Liver (tissue), 8 donors: ENCODE measurements at regions not wholly inside any gene's neighbourhood (a gene's known extent, or its start where the extent isn't known, plus 50 kb on each side); places are given as distances from the start of the nearest gene placed in this dataset.

ENCODE experiments used
- DNase-seq: peaks from one replicate; pipeline ENCODE4 v3.0.0-alpha.2; 2017; ENCODE audit warnings: low spot score
- H3K27ac ChIP-seq, 2 donors: one replicate each; pipeline ENCODE4 v1.7.0; 2013; ENCODE audit warnings: inconsistent platforms in 2 of 2, low read length in 2 of 2, control low read depth in 1 of 2, low read depth in 1 of 2, mild to moderate bottlenecking in 1 of 2
- H3K27me3 ChIP-seq, 4 donors: one replicate each; pipeline versions ENCODE4 v1.6.1 to v1.7.0; 2013; ENCODE audit warnings: low read length in 3 of 4, inconsistent platforms in 1 of 4, mild to moderate bottlenecking in 1 of 4, moderate library complexity in 1 of 4; ENCODE audit not compliant: control insufficient read depth in 4 of 4, insufficient read depth in 4 of 4
- H3K36me3 ChIP-seq, 4 donors: one replicate each; pipeline versions ENCODE4 v1.6.1 to v1.7.0; 2013; ENCODE audit warnings: low read length in 3 of 4, mild to moderate bottlenecking in 3 of 4, low read depth in 1 of 4, moderate library complexity in 1 of 4; ENCODE audit not compliant: control insufficient read depth in 4 of 4, insufficient read depth in 3 of 4
- H3K4me1 ChIP-seq, 4 donors: one replicate each; pipeline versions ENCODE4 v1.6.1 to v1.7.0; 2013; ENCODE audit warnings: low read length in 3 of 4, mild to moderate bottlenecking in 3 of 4, moderate library complexity in 1 of 4; ENCODE audit not compliant: control insufficient read depth in 4 of 4, insufficient read depth in 4 of 4
- H3K4me3 ChIP-seq, 3 donors: one replicate each; pipeline versions ENCODE4 v1.6.1 to v1.7.0; 2013; ENCODE audit warnings: low read length in 3 of 3, control low read depth in 1 of 3, low read depth in 1 of 3, mild to moderate bottlenecking in 1 of 3
- H3K9ac ChIP-seq, 2 donors: one replicate each; pipeline ENCODE4 v1.7.0; 2013; ENCODE audit warnings: low read length in 2 of 2, mild to moderate bottlenecking in 2 of 2, moderate library complexity in 2 of 2, control low read depth in 1 of 2, low read depth in 1 of 2
- H3K9me3 ChIP-seq, 4 donors: one replicate each; pipeline versions ENCODE4 v1.6.1 to v1.7.0; 2013; ENCODE audit warnings: low read length in 3 of 4; ENCODE audit not compliant: control insufficient read depth in 4 of 4
- ATF3 ChIP-seq: IDR thresholded peaks from 2 replicates; pipeline ENCODE4 v1.6.1; 2016; ENCODE audit warnings: antibody characterized with exemption
- EGR1 ChIP-seq, 2 donors: IDR thresholded peaks; 2 replicates each; pipeline ENCODE4 v1.6.1; 2016 to 2018; ENCODE audit warnings: antibody characterized with exemption in 2 of 2, low read depth in 2 of 2
- FOXA2 ChIP-seq: IDR thresholded peaks from 2 replicates; pipeline ENCODE4 v1.6.1; 2016; ENCODE audit warnings: antibody characterized with exemption
- GABPA ChIP-seq, 2 donors: IDR thresholded peaks in 1 of 2; conservative IDR thresholded peaks in 1 of 2; 2 replicates each; pipeline ENCODE4 v1.6.1; 2016; ENCODE audit warnings: antibody characterized with exemption in 2 of 2, mild to moderate bottlenecking in 1 of 2, moderate library complexity in 1 of 2
- HNF4A ChIP-seq, 2 donors: conservative IDR thresholded peaks; 2 replicates each; pipeline ENCODE4 v1.6.1; 2016; ENCODE audit warnings: antibody characterized with exemption in 2 of 2, mild to moderate bottlenecking in 2 of 2
- HNF4G ChIP-seq: IDR thresholded peaks from 2 replicates; pipeline ENCODE4 v1.6.1; 2016; ENCODE audit warnings: antibody characterized with exemption
- JUND ChIP-seq, 2 donors: IDR thresholded peaks; 2 replicates each; pipeline ENCODE4 v1.6.1; 2016; ENCODE audit warnings: antibody characterized with exemption in 2 of 2
- NR2F2 ChIP-seq: IDR thresholded peaks from 2 replicates; pipeline ENCODE4 v1.6.1; 2016; ENCODE audit warnings: antibody characterized with exemption
- RAD21 ChIP-seq, 2 donors: IDR thresholded peaks; 2 replicates each; pipeline ENCODE4 v1.6.1; 2016; ENCODE audit warnings: antibody characterized with exemption in 2 of 2, mild to moderate bottlenecking in 2 of 2
- REST ChIP-seq: IDR thresholded peaks from 2 replicates; pipeline ENCODE4 v1.6.1; 2016; ENCODE audit warnings: antibody characterized with exemption, mild to moderate bottlenecking
- RXRA ChIP-seq, 2 donors: IDR thresholded peaks; 2 replicates each; pipeline ENCODE4 v1.6.1; 2017 to 2018; ENCODE audit warnings: antibody characterized with exemption in 2 of 2, mild to moderate bottlenecking in 1 of 2
- TAF1 ChIP-seq: conservative IDR thresholded peaks from 2 replicates; pipeline ENCODE4 v1.6.1; 2016; ENCODE audit warnings: antibody characterized with exemption, mild to moderate bottlenecking
- YY1 ChIP-seq: IDR thresholded peaks from 2 replicates; pipeline ENCODE4 v1.6.1; 2016; ENCODE audit warnings: antibody characterized with exemption, mild to moderate bottlenecking
- ZBTB33 ChIP-seq: IDR thresholded peaks from 2 replicates; pipeline ENCODE4 v1.6.1; 2016; ENCODE audit warnings: antibody characterized with exemption
- WGBS: extraction: QIAGEN DNeasy Blood & Tissue Kit; methylation state at CpG from one replicate; pipeline ENCODE4 v1.1.7; 2013; 5-methylcytosine and 5-hydroxymethylcytosine counted together
- TF ChIP-seq, protein P1 (sequence below): IDR thresholded peaks from 2 replicates; pipeline ENCODE4 v1.6.1; 2016; ENCODE audit warnings: antibody characterized with exemption
- TF ChIP-seq, protein P2 (sequence below): fragments of 150-350 bp; IDR thresholded peaks from 2 replicates; pipeline ENCODE4 v1.5.1; 2017; ENCODE audit warnings: improper control_type of control experiment, low read depth, low read length; ENCODE audit not compliant: missing input control
- donor health status: healthy.
- donor health status: healthy.
- donor health status: healthy.
- donor health status: healthy.
- donor health status: healthy.

DNA sequence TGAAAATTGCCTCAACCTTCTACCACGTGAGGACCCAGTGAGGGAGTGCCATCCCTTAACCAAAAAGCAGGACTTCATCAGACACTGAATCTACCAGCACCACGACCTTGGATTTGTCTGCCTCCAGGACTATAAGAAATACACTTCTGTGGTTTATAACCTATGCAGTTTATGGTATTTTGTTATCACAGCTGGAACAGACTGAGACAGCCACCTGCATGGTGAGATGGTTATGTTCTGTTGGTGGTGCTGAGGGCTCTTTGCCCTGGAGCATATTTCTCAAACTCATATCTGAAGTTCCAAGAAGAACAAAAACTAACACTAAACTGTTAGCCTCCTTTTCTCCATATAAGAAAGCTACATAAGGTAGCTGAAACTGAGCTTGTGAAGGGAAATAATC is 69.8 kb upstream of the RGS18 start:
- Histone ChIP-seq H3K27me3 (no peaks in the 10 kb centered on the region), H3K36me3 (no peaks in the 10 kb centered on the region), H3K4me3 (no peak overlapping the region), H3K27ac (no peak overlapping the region), H3K9me3 (no peaks in the 10 kb centered on the region), H3K4me1 (no peaks in the 10 kb centered on the region), H3K9ac (no peak overlapping the region)
- no peak for DNase-seq
- 39% methylated on average over 2 of the region's 2 CpGs for WGBS
- TF ChIP-seq TAF1 (no peak), NR2F2 (no peak), REST (no peak), GABPA (IDR thresholded peaks at IDR 0.05 in 1 of 2, conservative IDR thresholded peaks at IDR 0.05 in 1 of 2) (no peak), ATF3 (no peak), FOXA2 (no peak), JUND (IDR thresholded peaks at IDR 0.05) (no peak), ZBTB33 (no peak)

DNA sequence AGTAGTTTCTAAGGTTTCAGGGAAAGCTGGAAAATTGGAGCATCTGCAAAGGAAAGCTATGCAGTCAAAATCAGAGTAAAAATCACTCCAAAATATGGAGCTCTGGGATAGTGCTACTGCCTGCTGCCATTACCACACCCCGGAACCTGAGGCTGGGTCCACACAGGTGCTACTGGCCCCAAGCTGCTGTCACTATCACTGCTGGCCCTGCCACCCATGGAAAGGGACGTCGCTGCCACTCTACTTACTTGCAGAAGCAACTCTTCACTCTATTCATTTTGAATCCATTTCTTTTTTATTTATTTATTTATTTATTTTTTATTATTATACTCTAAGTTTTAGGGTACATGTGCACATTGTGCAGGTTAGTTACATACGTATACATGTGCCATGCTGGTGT is 60.3 kb upstream of the RGS18 start:
- Histone ChIP-seq H3K36me3 (no peaks in the 10 kb centered on the region), H3K4me1 (no peaks in the 10 kb centered on the region), H3K9me3 (no peaks in the 10 kb centered on the region), H3K4me3 (no peak overlapping the region), H3K9ac (no peak overlapping the region), H3K27me3 (no peaks in the 10 kb centered on the region), H3K27ac (no peak overlapping the region)
- DNase-seq, result no peak
- 90% methylated on average over 4 of the region's 4 CpGs for WGBS
- TF ChIP-seq JUND (IDR thresholded peaks at IDR 0.05) (no peak), HNF4A (conservative IDR thresholded peaks at IDR 0.05) (no peak), HNF4G (no peak), YY1 (no peak), RAD21 (IDR thresholded peaks at IDR 0.05) (no peak), FOXA2 (no peak), ZBTB33 (no peak), TAF1 (no peak), NR2F2 (no peak), EGR1 (IDR thresholded peaks at IDR 0.05; ENCODE audit: low read depth in 2 of 2) (no peak), GABPA (IDR thresholded peaks at IDR 0.05 in 1 of 2, conservative IDR thresholded peaks at IDR 0.05 in 1 of 2) (no peak), ATF3 (no peak), RXRA (IDR thresholded peaks at IDR 0.05) (no peak)
- TF ChIP-seq, protein P1, sequence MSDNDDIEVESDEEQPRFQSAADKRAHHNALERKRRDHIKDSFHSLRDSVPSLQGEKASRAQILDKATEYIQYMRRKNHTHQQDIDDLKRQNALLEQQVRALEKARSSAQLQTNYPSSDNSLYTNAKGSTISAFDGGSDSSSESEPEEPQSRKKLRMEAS, result no peak
- TF ChIP-seq, protein P2, sequence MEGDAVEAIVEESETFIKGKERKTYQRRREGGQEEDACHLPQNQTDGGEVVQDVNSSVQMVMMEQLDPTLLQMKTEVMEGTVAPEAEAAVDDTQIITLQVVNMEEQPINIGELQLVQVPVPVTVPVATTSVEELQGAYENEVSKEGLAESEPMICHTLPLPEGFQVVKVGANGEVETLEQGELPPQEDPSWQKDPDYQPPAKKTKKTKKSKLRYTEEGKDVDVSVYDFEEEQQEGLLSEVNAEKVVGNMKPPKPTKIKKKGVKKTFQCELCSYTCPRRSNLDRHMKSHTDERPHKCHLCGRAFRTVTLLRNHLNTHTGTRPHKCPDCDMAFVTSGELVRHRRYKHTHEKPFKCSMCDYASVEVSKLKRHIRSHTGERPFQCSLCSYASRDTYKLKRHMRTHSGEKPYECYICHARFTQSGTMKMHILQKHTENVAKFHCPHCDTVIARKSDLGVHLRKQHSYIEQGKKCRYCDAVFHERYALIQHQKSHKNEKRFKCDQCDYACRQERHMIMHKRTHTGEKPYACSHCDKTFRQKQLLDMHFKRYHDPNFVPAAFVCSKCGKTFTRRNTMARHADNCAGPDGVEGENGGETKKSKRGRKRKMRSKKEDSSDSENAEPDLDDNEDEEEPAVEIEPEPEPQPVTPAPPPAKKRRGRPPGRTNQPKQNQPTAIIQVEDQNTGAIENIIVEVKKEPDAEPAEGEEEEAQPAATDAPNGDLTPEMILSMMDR, result no peak
